SK-N-SH treated with all-trans-retinoic acid at 6 μM for 48 hours (cell line): ENCODE measurements at regions not wholly inside any gene's neighbourhood (a gene's known extent, or its start where the extent isn't known, plus 50 kb on each side); places are given as distances from the start of the nearest gene placed in this dataset.

ENCODE experiments used
- ATAC-seq: fragments of 200-7000 bp; cut with Tn5 transposase; 3 replicates; pipeline ENCODE4 v1.9.1; 2020; ENCODE audit warnings: mild to moderate bottlenecking, moderate library complexity
- ARNTL ChIP-seq: fragments of 450-650 bp; formaldehyde crosslinking; IDR thresholded peaks from 2 replicates; pipeline ENCODE4 v1.5.0; 2020; ENCODE audit warnings: low read depth, mild to moderate bottlenecking, moderate library complexity, borderline replicate concordance
- BACH2 ChIP-seq: fragments of 250-450 bp; sonication (Bioruptor Pico); IDR thresholded peaks from 2 replicates; pipeline ENCODE4 v1.9.0; 2021; ENCODE audit warnings: mild to moderate bottlenecking, borderline replicate concordance
- CSDC2 ChIP-seq: fragments of 250-450 bp; sonication (Bioruptor Pico); IDR thresholded peaks from 2 replicates; pipeline ENCODE4 v1.5.0; 2020; ENCODE audit warnings: mild to moderate bottlenecking, moderate library complexity
- ESRRG ChIP-seq: fragments of 250-450 bp; sonication (Bioruptor Pico); IDR thresholded peaks from 2 replicates; pipeline ENCODE4 v1.6.1; 2021; ENCODE audit warnings: mild to moderate bottlenecking
- GLIS3 ChIP-seq: fragments of 250-450 bp; sonication (Bioruptor Pico); IDR thresholded peaks from 2 replicates; pipeline ENCODE4 v1.5.0; 2020; ENCODE audit warnings: mild to moderate bottlenecking, moderate library complexity
- ISL1 ChIP-seq: fragments of 250-450 bp; sonication (Bioruptor Pico); IDR thresholded peaks from 2 replicates; pipeline ENCODE4 v2.1.2; 2022; ENCODE audit warnings: mild to moderate bottlenecking, moderate library complexity
- OSR1 ChIP-seq: fragments of 250-450 bp; sonication (Bioruptor Pico); IDR thresholded peaks from 2 replicates; pipeline ENCODE4 v1.8.0; 2022; ENCODE audit warnings: moderate library complexity, mild to moderate bottlenecking, inconsistent platforms
- PPARA ChIP-seq: fragments of 250-450 bp; sonication (Bioruptor Pico); IDR thresholded peaks from 2 replicates; pipeline ENCODE4 v1.5.0; 2020; ENCODE audit warnings: mild to moderate bottlenecking, borderline replicate concordance
- RARB ChIP-seq: fragments of 250-450 bp; sonication (Bioruptor Pico); IDR thresholded peaks from 2 replicates; pipeline ENCODE4 v1.8.0; 2021; ENCODE audit warnings: mild to moderate bottlenecking, moderate library complexity
- SNAI2 ChIP-seq: fragments of 250-450 bp; sonication (Bioruptor Pico); IDR thresholded peaks from 2 replicates; pipeline ENCODE4 v1.5.0; 2020; ENCODE audit warnings: mild to moderate bottlenecking, moderate library complexity
- TCF4 ChIP-seq: fragments of 250-450 bp; sonication (Bioruptor Pico); IDR thresholded peaks from 2 replicates; pipeline ENCODE4 v1.8.0; 2021; ENCODE audit warnings: mild to moderate bottlenecking, moderate library complexity, borderline replicate concordance
- TOX ChIP-seq: fragments of 250-450 bp; sonication (Bioruptor Pico); IDR thresholded peaks from 2 replicates; pipeline ENCODE4 v1.8.0; 2021; ENCODE audit warnings: mild to moderate bottlenecking, moderate library complexity, borderline replicate concordance
- ZC3H10 ChIP-seq: fragments of 250-450 bp; sonication (Bioruptor Pico); IDR thresholded peaks from 2 replicates; pipeline ENCODE4 v1.5.1; 2021; ENCODE audit warnings: mild to moderate bottlenecking, moderate library complexity
- ZFP3 ChIP-seq: fragments of 250-450 bp; sonication (Bioruptor Pico); IDR thresholded peaks from 2 replicates; pipeline ENCODE4 v1.5.0; 2020; ENCODE audit warnings: mild to moderate bottlenecking, moderate library complexity
- ZFP30 ChIP-seq: fragments of 450-650 bp; formaldehyde crosslinking; IDR thresholded peaks from 2 replicates; pipeline ENCODE4 v1.5.0; 2022; ENCODE audit warnings: mild to moderate bottlenecking, moderate library complexity
- ZNF565 ChIP-seq: fragments of 450-650 bp; formaldehyde crosslinking; conservative IDR thresholded peaks from 2 replicates; pipeline ENCODE4 v1.5.0; 2020; ENCODE audit warnings: low read depth, mild to moderate bottlenecking, moderate library complexity
- ZNF70 ChIP-seq: fragments of 450-650 bp; formaldehyde crosslinking; IDR thresholded peaks from 2 replicates; pipeline ENCODE4 v1.5.0; 2020; ENCODE audit warnings: mild to moderate bottlenecking, moderate library complexity
- ZNF8 ChIP-seq: fragments of 450-650 bp; formaldehyde crosslinking; IDR thresholded peaks from 2 replicates; pipeline ENCODE4 v1.5.0; 2020; ENCODE audit warnings: mild to moderate bottlenecking, moderate library complexity
- TF ChIP-seq, protein P1 (sequence below): fragments of 250-450 bp; sonication (Bioruptor Pico); IDR thresholded peaks from 2 replicates; pipeline ENCODE4 v1.8.0; 2021; ENCODE audit warnings: low read depth, mild to moderate bottlenecking, moderate library complexity, borderline replicate concordance
- TF ChIP-seq, protein P2 (sequence below): fragments of 250-450 bp; sonication (Bioruptor Pico); IDR thresholded peaks from 2 replicates; pipeline ENCODE4 v1.5.1; 2020; ENCODE audit warnings: low read depth, mild to moderate bottlenecking, moderate library complexity
- TF ChIP-seq, protein P3 (sequence below): fragments of 250-450 bp; sonication (Bioruptor Pico); IDR thresholded peaks from 2 replicates; pipeline ENCODE4 v1.8.0; 2020; ENCODE audit warnings: mild to moderate bottlenecking, moderate library complexity, borderline replicate concordance
- TF ChIP-seq, protein P4 (sequence below): fragments of 250-450 bp; sonication (Bioruptor Pico); IDR thresholded peaks from 2 replicates; pipeline ENCODE4 v1.5.1; 2021; ENCODE audit warnings: mild to moderate bottlenecking, moderate library complexity
- TF ChIP-seq, protein P5 (sequence below): fragments of 250-450 bp; sonication (Bioruptor Pico); IDR thresholded peaks from 2 replicates; pipeline ENCODE4 v1.5.0; 2020; ENCODE audit warnings: mild to moderate bottlenecking, moderate library complexity

DNA sequence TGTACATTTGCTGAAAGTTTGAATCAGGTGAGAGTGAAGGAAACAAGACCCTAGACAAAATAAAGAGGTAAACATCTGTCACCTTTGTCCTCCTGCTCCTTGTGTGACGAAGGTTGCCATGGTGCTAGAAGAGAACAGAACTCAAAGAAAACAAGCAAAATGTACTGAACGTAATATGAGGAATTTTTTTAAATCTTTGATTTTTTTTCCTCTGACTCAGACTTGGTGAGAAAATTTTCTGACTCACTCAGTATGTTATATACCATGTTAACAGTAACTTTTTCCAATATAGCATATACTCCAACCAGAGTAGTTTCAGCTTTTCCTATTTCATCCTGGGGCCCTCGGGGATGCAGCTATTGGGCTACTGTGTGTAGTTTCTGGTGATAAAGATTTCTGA, 2114.6 kb upstream of the PIK3C3 start:
- ATAC-seq, result no peak
- no peak for TF ChIP-seq ZNF565 (CRISPR knock-in tag)
- TF ChIP-seq, protein P1, sequence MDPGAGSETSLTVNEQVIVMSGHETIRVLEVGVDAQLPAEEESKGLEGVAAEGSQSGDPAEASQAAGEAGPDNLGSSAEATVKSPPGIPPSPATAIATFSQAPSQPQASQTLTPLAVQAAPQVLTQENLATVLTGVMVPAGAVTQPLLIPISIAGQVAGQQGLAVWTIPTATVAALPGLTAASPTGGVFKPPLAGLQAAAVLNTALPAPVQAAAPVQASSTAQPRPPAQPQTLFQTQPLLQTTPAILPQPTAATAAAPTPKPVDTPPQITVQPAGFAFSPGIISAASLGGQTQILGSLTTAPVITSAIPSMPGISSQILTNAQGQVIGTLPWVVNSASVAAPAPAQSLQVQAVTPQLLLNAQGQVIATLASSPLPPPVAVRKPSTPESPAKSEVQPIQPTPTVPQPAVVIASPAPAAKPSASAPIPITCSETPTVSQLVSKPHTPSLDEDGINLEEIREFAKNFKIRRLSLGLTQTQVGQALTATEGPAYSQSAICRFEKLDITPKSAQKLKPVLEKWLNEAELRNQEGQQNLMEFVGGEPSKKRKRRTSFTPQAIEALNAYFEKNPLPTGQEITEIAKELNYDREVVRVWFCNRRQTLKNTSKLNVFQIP (CRISPR knock-in tag), result no peak
- TF ChIP-seq ESRRG (CRISPR knock-in tag), result no peak
- TF ChIP-seq ISL1 (CRISPR knock-in tag), result no peak
- TF ChIP-seq ZNF8 (CRISPR knock-in tag), result no peak
- no peak for TF ChIP-seq GLIS3 (CRISPR knock-in tag)
- no peak for TF ChIP-seq TCF4 (CRISPR knock-in tag)
- TF ChIP-seq ZC3H10, result no peak
- TF ChIP-seq, protein P2, sequence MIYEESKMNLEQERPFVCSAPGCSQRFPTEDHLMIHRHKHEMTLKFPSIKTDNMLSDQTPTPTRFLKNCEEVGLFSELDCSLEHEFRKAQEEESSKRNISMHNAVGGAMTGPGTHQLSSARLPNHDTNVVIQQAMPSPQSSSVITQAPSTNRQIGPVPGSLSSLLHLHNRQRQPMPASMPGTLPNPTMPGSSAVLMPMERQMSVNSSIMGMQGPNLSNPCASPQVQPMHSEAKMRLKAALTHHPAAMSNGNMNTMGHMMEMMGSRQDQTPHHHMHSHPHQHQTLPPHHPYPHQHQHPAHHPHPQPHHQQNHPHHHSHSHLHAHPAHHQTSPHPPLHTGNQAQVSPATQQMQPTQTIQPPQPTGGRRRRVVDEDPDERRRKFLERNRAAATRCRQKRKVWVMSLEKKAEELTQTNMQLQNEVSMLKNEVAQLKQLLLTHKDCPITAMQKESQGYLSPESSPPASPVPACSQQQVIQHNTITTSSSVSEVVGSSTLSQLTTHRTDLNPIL, result no peak
- TF ChIP-seq, protein P3, sequence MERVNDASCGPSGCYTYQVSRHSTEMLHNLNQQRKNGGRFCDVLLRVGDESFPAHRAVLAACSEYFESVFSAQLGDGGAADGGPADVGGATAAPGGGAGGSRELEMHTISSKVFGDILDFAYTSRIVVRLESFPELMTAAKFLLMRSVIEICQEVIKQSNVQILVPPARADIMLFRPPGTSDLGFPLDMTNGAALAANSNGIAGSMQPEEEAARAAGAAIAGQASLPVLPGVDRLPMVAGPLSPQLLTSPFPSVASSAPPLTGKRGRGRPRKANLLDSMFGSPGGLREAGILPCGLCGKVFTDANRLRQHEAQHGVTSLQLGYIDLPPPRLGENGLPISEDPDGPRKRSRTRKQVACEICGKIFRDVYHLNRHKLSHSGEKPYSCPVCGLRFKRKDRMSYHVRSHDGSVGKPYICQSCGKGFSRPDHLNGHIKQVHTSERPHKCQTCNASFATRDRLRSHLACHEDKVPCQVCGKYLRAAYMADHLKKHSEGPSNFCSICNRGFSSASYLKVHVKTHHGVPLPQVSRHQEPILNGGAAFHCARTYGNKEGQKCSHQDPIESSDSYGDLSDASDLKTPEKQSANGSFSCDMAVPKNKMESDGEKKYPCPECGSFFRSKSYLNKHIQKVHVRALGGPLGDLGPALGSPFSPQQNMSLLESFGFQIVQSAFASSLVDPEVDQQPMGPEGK (CRISPR knock-in tag), result no peak
- TF ChIP-seq RARB (CRISPR knock-in tag), result no peak
- TF ChIP-seq ZFP30 (CRISPR knock-in tag), result no peak
- TF ChIP-seq ZNF70 (CRISPR knock-in tag), result no peak
- TF ChIP-seq, protein P4, sequence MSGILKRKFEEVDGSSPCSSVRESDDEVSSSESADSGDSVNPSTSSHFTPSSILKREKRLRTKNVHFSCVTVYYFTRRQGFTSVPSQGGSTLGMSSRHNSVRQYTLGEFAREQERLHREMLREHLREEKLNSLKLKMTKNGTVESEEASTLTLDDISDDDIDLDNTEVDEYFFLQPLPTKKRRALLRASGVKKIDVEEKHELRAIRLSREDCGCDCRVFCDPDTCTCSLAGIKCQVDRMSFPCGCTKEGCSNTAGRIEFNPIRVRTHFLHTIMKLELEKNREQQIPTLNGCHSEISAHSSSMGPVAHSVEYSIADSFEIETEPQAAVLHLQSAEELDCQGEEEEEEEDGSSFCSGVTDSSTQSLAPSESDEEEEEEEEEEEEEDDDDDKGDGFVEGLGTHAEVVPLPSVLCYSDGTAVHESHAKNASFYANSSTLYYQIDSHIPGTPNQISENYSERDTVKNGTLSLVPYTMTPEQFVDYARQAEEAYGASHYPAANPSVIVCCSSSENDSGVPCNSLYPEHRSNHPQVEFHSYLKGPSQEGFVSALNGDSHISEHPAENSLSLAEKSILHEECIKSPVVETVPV (CRISPR knock-in tag), result no peak
- no peak for TF ChIP-seq OSR1 (CRISPR knock-in tag)
- TF ChIP-seq SNAI2 (CRISPR knock-in tag), result no peak
- no peak for TF ChIP-seq CSDC2 (CRISPR knock-in tag)
- TF ChIP-seq, protein P5, sequence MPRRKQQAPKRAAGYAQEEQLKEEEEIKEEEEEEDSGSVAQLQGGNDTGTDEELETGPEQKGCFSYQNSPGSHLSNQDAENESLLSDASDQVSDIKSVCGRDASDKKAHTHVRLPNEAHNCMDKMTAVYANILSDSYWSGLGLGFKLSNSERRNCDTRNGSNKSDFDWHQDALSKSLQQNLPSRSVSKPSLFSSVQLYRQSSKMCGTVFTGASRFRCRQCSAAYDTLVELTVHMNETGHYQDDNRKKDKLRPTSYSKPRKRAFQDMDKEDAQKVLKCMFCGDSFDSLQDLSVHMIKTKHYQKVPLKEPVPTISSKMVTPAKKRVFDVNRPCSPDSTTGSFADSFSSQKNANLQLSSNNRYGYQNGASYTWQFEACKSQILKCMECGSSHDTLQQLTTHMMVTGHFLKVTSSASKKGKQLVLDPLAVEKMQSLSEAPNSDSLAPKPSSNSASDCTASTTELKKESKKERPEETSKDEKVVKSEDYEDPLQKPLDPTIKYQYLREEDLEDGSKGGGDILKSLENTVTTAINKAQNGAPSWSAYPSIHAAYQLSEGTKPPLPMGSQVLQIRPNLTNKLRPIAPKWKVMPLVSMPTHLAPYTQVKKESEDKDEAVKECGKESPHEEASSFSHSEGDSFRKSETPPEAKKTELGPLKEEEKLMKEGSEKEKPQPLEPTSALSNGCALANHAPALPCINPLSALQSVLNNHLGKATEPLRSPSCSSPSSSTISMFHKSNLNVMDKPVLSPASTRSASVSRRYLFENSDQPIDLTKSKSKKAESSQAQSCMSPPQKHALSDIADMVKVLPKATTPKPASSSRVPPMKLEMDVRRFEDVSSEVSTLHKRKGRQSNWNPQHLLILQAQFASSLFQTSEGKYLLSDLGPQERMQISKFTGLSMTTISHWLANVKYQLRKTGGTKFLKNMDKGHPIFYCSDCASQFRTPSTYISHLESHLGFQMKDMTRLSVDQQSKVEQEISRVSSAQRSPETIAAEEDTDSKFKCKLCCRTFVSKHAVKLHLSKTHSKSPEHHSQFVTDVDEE, result no peak
- TF ChIP-seq BACH2 (CRISPR knock-in tag), result no peak
- TF ChIP-seq ARNTL (CRISPR knock-in tag), result no peak

DNA sequence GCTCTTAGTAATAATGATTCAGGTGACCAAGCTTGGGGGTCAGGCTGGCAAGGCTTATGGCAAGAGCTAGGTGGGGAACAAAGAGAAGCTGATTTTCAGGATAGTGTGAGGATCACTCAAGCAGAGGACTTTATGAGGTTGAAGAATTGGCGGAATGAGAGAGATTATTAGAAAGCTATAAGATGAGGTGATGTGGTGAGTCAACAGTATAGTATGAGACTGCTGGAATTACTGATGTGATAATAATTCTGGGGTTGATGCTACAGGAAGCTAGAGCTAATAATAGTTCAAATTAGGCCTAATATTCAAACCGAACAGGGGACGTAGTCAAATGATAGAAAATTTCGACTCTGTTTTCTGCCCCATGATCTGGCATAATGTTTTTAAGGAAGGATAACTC, 2115.3 kb upstream of the PIK3C3 start:
- ATAC-seq, result no peak
- TF ChIP-seq ARNTL (CRISPR knock-in tag) (no peak), ZNF565 (CRISPR knock-in tag) (no peak)

DNA sequence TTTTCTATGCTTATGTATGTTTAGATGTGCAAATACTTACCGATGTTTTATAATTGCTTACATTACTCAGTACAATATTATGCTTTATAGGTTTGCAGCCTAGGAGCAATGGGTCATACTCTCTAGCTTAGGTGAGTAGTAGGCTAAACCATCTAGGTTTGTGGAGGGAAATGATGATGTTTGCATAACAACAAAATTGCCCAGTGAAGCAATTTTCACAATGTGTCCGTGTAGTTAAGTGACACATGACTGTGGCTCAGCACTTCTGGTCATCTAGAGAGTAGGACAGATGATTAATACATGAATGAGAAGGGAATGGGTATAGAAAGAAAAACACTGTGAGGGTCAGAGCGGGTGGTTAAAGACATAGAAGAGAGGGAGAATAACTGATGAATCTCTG, 2116.2 kb upstream of the PIK3C3 start:
- no peak for ATAC-seq
- TF ChIP-seq OSR1 (CRISPR knock-in tag), result no peak
- no peak for TF ChIP-seq CSDC2 (CRISPR knock-in tag)
- TF ChIP-seq GLIS3 (CRISPR knock-in tag), result no peak
- no peak for TF ChIP-seq RARB (CRISPR knock-in tag)
- no peak for TF ChIP-seq ZC3H10
- TF ChIP-seq ZFP3 (CRISPR knock-in tag), result no peak
- TF ChIP-seq ZFP30 (CRISPR knock-in tag), result no peak
- TF ChIP-seq PPARA, result no peak
- TF ChIP-seq ZNF8 (CRISPR knock-in tag), result no peak
- TF ChIP-seq, protein P2, result no peak
- no peak for TF ChIP-seq ISL1 (CRISPR knock-in tag)
- no peak for TF ChIP-seq ZNF70 (CRISPR knock-in tag)
- TF ChIP-seq TOX, result no peak
- no peak for TF ChIP-seq ARNTL (CRISPR knock-in tag)
- TF ChIP-seq ZNF565 (CRISPR knock-in tag), result no peak
- no peak for TF ChIP-seq BACH2 (CRISPR knock-in tag)
- TF ChIP-seq, protein P4 (CRISPR knock-in tag), result no peak
- TF ChIP-seq ESRRG (CRISPR knock-in tag), result no peak
